ENCODE measurements at regions not wholly inside any gene's neighbourhood (a gene's known extent, or its start where the extent isn't known, plus 50 kb on each side); places are given as distances from the start of the nearest gene placed in this dataset.

- TF ChIP-seq, protein P1, sequence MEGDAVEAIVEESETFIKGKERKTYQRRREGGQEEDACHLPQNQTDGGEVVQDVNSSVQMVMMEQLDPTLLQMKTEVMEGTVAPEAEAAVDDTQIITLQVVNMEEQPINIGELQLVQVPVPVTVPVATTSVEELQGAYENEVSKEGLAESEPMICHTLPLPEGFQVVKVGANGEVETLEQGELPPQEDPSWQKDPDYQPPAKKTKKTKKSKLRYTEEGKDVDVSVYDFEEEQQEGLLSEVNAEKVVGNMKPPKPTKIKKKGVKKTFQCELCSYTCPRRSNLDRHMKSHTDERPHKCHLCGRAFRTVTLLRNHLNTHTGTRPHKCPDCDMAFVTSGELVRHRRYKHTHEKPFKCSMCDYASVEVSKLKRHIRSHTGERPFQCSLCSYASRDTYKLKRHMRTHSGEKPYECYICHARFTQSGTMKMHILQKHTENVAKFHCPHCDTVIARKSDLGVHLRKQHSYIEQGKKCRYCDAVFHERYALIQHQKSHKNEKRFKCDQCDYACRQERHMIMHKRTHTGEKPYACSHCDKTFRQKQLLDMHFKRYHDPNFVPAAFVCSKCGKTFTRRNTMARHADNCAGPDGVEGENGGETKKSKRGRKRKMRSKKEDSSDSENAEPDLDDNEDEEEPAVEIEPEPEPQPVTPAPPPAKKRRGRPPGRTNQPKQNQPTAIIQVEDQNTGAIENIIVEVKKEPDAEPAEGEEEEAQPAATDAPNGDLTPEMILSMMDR (IDR thresholded peaks at IDR 0.05): no peak
- no peak for TF ChIP-seq POLR2AphosphoS5 (IDR thresholded peaks at IDR 0.05)
Measured at GRCh38 chr18:26705757-26706156, 157.4 kb upstream of the KCTD1 start.

All from prostate gland (tissue), 2 donors.